SK-N-SH treated with all-trans-retinoic acid at 6 μM for 48 hours (cell line): ENCODE measurements at regions not wholly inside any gene's neighbourhood (a gene's known extent, or its start where the extent isn't known, plus 50 kb on each side); places are given as distances from the start of the nearest gene placed in this dataset.

Source experiments
- SNAI2 ChIP-seq: fragments of 250-450 bp; sonication (Bioruptor Pico); IDR thresholded peaks from 2 replicates; pipeline ENCODE4 v1.5.0; 2020; ENCODE audit warnings: mild to moderate bottlenecking, moderate library complexity
- TF ChIP-seq, protein P1 (sequence below): fragments of 250-450 bp; sonication (Bioruptor Pico); IDR thresholded peaks from 2 replicates; pipeline ENCODE4 v1.8.0; 2020; ENCODE audit warnings: mild to moderate bottlenecking, moderate library complexity, borderline replicate concordance

DNA sequence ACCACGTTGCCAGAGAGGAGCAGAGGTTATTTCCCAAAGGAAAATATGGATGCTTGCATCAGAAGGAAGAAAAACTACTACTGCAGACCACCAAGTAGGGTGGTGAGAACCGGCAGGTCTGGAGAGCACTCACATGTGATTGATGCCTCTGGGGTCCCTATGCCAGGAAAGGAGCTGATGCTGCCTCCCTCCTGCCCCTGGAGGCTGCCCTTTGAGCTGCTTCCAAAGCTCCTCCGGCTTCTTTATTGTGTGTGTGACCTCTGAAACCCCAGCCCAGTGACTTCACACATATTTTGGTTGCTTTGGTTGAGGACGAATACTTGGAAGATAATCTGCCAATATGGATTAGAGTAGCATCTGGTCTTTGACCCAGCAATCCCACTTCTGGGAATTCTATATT, 133.4 kb downstream of the AACS start:
- no peak for TF ChIP-seq SNAI2 (CRISPR knock-in tag)
- TF ChIP-seq, protein P1, sequence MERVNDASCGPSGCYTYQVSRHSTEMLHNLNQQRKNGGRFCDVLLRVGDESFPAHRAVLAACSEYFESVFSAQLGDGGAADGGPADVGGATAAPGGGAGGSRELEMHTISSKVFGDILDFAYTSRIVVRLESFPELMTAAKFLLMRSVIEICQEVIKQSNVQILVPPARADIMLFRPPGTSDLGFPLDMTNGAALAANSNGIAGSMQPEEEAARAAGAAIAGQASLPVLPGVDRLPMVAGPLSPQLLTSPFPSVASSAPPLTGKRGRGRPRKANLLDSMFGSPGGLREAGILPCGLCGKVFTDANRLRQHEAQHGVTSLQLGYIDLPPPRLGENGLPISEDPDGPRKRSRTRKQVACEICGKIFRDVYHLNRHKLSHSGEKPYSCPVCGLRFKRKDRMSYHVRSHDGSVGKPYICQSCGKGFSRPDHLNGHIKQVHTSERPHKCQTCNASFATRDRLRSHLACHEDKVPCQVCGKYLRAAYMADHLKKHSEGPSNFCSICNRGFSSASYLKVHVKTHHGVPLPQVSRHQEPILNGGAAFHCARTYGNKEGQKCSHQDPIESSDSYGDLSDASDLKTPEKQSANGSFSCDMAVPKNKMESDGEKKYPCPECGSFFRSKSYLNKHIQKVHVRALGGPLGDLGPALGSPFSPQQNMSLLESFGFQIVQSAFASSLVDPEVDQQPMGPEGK (CRISPR knock-in tag), result no peak
